T-helper 1 cell (primary cell): ENCODE measurements at regions not wholly inside any gene's neighbourhood (a gene's known extent, or its start where the extent isn't known, plus 50 kb on each side); places are given as distances from the start of the nearest gene placed in this dataset.
"Not testable (repeated sequence)": the region's sequence is repeated elsewhere in the genome, so short reads cannot be mapped to it uniquely, and the experiment has no call there.

Experiments used
- DNase-seq, 5 donors: peaks; one replicate each; pipeline ENCODE4 v3.0.0-alpha.2; 2012 to 2020

DNA sequence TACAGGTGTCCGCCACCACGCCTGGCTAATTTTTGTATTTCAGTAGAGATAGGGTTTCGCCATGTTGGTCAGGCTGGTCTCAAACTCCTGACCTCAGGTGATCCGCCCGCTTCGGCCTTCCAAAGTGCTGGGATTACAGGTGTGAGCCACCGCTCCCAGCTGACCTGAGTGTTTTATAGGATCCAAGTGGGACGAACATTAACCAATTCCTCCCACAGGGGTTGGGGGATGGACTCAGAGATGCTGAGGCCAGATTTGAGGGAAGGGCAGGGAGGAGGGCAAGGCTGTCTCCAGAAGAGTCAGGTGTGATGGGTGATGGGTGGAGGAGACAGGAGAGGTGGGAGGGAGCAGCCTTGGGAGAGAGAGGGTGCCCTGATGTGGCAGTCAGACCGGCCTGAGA, 65.0 kb upstream of the SMAD6 start:
- not testable (repeated sequence) for DNase-seq

DNA sequence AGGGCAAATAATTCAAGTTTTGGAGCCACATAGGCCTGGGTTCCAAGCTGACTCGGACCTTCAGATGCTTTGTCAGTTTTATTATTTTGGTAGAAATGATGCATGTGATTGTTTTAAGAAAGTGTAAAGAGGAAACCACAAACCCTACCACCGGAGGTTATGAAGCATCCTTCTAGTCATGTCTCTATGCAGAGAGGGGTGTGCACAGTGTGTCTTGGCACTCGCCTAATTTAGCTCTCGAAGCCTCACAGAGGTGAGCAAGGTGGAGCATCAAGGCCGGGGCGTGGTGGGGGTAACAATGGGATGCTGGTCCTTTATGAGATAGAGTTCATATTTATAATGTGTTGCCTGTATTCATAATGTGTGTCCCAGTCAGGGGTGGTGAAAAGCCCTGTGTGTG, 63.7 kb upstream of the SMAD6 start:
- peak in 1 of 5 donors; percentile 41 for DNase-seq

DNA sequence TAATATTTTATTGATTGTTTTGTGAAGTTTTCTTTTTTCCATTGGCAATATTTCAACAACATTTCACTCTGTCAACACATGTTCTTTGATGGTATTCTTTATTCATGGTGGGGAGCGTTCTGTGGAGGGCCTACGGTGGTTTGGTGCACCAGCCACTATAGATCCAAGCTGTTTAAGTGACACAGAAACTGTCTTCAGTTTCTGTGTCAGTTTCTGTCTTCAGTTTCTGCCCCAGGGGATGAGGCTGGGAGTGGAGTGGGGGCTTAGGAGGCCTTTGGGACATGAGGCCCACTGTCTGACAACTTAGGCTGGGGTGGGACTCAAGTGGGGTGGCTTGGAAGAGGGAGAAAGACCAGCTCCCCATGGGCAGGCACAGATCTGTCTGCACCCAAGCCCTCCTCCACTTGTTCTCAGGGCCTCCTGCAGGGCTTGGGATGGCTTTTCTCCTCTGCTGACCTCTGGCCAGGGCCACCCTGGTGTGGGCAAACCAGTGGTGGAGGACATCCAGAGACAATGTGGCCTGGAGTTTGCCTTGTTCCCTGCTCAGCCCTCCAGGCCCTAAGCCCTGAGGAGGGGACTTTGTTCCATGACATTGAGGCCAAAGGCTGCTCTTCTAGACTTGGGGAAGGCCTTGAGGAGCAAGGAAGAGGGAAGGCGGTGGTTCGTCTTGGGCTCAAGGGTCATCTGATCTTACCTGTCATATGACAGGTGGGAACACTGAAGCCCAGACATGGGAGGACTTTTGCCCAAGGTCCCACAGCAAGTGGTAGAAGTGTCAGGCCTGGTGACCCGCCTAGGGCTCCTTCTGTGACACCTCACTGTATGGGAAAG, 60.3 kb upstream of the SMAD6 start:
- no peak for DNase-seq

DNA sequence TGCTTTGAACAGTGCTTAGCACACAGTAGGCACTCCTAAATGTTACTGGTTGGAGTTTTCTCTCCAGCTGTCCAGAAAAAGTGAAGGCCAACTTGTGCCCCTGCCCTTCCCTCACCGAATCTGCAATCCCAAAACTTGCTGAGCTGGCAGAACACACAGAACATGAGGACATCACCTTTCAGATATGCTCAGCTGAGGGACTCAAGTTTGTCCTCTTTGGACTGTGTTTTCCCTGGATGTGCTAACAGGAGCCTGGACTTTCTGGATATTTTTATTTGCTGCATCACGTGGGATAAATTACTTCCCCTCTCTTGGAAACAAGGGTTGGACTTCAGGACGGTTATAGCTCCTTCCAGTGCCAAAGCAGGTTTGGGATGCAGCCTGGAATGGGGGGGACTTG, 59.5 kb upstream of the SMAD6 start:
- no peak for DNase-seq

DNA sequence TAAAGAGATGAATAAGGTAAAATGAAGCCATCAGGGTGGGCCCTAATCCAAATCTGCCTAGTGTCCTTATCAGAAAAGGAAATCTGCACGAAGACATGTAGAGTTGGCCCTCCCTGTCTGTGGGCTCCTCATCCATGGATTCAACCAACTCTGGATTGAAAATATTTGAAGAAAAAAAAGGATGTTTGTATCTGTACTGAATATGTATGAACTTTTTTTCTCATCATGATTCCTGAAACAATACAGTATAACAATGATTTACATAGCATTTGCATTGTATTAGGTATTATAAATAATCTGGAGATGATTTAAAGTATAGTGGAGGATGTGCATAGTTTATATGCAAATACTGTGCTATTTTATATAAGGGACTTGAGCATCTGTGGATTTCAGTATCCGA, 59.0 kb upstream of the SMAD6 start:
- DNase-seq = no peak

DNA sequence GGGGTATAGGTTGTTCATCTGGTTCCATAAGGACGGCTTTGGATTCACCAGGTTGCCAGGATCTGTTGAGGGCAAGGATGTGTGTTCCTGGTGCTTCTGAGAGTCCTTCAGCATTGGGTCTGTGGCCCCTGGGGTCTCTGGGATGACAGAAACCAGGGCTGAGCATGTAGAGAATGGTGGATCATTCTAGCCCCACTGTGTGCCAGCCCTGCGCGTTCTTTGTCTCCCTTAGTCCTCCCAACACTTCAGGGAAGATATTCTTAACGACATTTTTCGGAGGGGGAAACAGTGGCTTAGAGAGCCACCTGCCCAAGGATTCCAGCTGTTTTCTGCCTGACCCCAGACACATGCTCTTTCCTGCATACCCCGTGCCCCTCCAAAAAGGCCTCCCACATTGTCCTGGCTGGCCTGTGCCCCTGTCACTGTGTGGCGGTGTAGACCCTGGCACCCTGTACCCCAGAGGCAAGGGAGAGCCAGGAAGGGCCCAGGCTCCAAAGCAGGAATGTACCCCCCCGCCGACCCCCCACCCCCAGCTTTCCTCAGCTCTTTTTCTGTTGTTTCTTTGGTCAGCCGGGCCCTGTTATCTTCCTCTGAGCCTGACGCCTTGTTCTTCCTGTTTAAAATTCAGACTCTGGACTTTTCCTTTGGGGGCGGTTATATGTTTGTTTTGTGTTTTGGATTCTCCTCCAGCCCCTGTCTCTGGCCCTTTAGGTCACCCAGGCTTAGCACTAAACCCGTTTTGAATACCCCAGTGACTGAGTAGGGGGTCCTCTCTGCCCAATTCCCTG, 57.8 kb upstream of the SMAD6 start:
- DNase-seq = no peak

DNA sequence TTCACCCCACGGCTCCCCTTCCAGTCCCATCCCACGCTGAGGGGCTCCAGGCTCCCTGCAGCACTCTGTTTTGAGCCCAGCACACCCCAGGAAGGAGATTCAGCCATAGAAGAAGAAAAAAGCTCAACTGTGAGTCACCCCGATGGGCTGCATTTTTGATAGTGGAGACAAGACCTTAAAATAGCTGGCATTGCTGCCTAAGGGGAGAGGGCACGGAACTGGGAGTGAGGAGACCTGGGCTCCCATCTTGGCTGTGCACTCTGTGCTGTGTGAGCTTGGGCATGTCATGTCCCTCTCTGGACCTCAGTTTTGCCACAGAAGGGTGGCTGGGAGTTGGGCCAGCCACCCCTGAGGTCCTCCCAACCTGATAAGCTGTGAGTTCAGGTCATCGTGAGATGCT, 57.2 kb upstream of the SMAD6 start:
- DNase-seq = no peak

DNA sequence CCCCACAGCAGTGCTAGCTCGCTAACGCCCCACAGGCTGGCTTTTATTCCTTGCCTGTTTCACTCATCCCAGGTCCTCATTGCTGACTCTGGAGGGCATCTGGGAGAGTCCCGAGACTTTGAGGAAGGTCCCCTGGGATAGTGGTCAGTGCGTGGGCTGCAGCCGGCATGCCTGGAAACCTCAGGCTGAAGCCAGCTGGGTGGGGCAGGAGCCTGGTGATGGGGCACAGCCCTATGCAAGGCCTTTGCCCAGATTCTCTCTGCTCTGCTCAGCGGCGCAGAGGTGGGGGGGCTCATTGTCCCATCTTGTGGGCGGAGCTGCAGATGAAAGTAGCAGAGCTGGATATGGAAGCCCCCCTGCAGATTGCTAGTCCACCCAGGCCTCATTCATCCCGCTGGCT, 55.7 kb upstream of the SMAD6 start:
- DNase-seq = no peak

DNA sequence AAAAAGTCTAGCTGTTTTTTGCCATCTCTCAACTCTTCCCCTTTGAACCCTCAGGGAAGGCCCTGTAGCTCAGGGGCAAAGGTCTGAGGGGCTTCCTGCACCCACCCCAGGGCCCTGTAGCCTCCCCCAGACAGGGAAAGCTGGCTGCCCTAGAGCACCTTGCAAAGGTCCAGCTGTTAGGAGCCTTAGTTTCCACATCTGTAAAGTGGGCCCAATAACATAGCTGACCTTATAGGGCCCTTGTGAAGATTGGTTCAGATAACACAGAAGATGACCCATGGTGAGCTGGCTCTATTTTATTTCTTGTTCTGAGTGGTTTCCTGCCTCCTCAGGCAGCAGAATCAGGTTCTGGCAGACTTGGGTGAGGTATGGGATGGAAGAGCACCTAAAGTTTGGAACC, 55.2 kb upstream of the SMAD6 start:
- no peak for DNase-seq

DNA sequence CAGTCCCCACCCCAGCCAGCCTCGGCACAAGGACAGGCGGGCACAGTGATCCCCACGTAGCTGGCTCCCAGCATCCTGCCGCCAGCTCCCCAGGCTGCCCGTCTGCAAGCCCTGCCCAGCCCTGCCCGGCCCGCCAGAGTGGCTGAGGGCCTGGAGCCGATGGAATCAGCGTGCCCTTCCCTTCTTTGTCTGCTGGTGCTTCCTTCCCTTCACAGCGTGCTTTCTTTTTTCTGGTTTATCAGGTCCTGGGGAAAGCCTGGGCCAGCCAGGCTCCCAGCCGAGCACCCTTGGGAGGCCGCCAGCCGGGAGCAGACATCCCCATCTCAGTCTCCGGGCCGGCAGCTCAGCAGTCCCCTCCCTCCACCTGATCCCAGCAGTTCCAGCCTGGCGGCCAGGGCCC, 54.7 kb upstream of the SMAD6 start:
- DNase-seq = no peak

DNA sequence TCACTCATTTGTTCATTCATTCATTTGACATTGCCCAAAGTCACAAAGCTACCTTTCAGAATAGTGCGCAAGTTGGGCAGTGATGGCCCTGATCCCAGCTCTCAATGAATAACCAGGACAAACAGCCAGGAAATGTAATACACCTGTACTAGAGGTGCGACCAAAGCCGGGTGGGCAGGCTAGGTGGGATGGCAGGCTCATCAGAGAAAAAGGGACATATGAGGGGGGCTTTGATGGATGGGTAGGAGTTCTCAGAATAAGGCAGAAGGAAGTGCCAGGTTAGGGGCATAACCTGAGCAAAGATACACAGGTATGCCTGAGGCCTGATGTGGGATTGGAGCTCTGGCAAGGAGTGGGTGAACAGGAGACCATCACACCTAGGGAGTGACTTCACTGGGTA, 53.4 kb upstream of the SMAD6 start:
- DNase-seq = no peak

DNA sequence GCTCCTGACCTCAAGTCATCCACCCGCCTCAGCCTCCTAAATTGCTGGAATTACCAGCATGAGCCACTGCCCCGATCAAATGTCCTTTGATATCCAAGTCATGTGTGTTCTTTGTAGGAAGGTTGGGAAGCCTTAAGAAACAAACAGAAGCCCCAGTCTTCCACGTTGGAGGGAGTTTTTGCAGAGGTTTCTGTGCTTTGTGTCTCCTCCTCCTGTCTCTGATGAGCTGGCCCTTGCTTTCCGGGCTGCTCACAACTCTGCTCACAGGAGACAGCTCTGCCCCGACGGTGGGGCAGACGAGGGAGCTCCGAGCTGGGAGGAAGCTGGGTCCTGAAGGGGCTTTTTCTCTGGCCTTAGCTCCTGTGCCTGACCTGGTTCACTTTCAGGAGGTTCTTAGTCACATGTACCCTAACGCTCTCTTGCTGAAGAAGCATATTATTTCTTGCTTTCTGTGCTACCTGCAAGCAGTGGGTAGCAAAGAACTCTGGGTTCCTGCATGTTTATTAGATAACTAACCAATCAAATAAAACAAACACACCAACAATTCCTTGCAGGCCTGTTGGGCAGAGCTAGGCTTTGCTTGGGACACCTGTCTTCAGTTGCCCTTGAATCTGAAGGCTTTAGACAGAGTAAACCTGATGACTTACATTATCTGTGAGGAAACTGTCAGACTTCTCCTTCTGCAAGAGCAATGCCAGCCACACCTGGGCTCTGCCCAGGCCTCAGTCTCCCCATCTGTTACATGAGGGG, 52.6 kb upstream of the SMAD6 start:
- no peak for DNase-seq

DNA sequence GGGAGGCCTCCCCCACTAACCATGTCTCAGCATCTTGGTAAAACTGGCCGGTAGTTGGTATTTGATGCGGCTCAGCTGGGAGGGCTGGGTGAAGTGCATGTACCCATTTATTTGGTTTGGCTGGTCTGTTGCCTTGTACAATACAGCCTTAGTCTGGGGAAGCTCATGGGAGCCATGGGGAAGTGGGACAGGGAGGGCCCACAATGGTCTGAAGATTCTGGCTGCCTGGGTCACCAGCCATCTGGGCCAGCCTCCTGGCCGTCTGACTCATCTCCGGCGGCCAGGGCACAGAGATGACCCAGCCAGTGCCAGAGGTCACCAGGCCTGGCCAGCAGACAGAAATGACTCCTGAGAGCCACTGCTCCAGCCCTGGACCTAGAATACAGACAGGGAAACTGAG, 51.6 kb upstream of the SMAD6 start:
- no peak for DNase-seq

DNA sequence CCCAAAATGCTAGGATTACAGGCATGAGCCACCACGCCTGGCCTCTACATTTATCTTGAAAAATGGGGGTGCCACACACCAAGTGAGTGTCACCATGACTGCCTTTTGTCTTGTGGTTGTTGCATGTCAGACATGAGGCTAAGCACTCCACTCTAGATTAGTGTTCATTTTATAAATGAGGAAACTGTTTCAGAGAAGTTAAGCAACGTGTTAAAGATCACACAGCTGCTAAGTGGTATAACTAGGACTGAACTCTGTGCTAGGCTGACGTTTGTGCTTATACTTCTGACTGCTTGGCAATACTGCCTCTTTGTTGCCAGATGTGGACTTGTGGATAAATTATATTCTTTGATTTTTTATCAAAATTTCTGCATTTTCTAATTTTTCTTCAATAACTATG, 50.8 kb upstream of the SMAD6 start:
- no peak for DNase-seq

DNA sequence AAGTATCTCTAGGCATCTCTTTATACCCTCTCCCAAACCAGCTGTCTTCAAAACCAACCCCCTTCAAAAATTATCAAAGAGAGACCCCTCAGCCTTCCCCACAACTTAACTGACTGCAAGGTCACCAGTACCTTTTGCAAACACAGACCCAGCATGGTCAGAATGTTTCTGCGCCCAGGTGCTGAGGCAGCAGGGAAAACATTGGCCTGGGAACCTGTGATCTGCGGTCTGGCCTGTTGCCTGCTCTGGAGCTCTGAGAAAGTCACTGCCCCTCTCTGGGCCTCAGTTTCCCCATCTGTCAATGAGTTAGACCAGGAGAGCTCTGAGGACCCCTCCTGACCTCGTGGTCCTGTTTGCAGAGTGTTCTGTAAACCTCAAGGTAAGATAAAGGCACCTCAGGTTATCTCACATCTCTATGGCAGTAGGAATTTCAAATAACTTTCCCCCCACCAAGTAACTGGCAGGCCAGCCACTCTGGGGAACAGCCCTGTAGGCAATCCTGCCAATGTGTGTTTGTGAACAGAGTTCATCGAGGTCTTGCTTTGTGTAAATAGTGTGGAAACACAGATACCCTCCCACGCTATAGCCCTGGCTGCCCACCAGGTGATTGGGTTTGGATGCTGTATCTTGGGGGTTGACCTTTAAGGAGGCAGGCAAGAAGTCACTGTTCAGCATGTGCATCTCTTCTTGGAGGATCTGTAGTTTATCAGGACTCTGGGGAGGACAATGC, 50.0 kb upstream of the SMAD6 start:
- DNase-seq = no peak
